ENCODE measurements at regions not wholly inside any gene's neighbourhood (a gene's known extent, or its start where the extent isn't known, plus 50 kb on each side); places are given as distances from the start of the nearest gene placed in this dataset.

DNA sequence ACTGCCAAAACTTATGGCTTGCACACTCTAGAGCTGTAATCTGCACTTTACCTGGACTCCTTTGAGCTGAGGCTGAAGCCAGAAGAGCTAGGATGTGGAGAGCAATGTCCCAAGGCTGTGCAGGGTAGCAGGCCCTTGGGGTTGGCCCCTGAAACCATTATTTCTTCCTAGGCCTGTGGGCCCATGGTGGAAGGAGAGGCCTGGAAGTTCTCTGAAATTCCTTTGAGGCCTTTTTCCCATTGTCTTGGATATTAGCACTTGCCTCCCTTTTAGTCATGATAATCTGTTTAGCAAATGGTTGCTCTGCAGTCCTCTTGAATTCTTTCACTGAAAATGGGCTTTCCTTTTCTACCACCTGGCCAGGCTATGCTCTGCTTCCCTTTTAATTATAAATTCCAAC is 102.0 kb upstream of the SGO1 start:
- TF ChIP-seq, protein P1, sequence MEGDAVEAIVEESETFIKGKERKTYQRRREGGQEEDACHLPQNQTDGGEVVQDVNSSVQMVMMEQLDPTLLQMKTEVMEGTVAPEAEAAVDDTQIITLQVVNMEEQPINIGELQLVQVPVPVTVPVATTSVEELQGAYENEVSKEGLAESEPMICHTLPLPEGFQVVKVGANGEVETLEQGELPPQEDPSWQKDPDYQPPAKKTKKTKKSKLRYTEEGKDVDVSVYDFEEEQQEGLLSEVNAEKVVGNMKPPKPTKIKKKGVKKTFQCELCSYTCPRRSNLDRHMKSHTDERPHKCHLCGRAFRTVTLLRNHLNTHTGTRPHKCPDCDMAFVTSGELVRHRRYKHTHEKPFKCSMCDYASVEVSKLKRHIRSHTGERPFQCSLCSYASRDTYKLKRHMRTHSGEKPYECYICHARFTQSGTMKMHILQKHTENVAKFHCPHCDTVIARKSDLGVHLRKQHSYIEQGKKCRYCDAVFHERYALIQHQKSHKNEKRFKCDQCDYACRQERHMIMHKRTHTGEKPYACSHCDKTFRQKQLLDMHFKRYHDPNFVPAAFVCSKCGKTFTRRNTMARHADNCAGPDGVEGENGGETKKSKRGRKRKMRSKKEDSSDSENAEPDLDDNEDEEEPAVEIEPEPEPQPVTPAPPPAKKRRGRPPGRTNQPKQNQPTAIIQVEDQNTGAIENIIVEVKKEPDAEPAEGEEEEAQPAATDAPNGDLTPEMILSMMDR (IDR thresholded peaks at IDR 0.05), result no peak
- TF ChIP-seq KAT7 (CRISPR knock-in tag; IDR thresholded peaks at IDR 0.05; ENCODE audit: borderline replicate concordance) (no peak), TCF7 (CRISPR knock-in tag; IDR thresholded peaks at IDR 0.05; ENCODE audit: low read depth) (no peak), CBFB (CRISPR knock-in tag; IDR thresholded peaks at IDR 0.05; ENCODE audit: low read depth) (no peak), NFYB (CRISPR knock-in tag; conservative IDR thresholded peaks at IDR 0.05; ENCODE audit: low read depth) (no peak), NR1H2 (CRISPR knock-in tag; IDR thresholded peaks at IDR 0.05) (no peak), ESRRA (CRISPR knock-in tag; IDR thresholded peaks at IDR 0.05; ENCODE audit: borderline replicate concordance) (no peak)
- TF ChIP-seq, protein P2, sequence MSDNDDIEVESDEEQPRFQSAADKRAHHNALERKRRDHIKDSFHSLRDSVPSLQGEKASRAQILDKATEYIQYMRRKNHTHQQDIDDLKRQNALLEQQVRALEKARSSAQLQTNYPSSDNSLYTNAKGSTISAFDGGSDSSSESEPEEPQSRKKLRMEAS (CRISPR knock-in tag; IDR thresholded peaks at IDR 0.05), result no peak
- TF ChIP-seq, protein P3, sequence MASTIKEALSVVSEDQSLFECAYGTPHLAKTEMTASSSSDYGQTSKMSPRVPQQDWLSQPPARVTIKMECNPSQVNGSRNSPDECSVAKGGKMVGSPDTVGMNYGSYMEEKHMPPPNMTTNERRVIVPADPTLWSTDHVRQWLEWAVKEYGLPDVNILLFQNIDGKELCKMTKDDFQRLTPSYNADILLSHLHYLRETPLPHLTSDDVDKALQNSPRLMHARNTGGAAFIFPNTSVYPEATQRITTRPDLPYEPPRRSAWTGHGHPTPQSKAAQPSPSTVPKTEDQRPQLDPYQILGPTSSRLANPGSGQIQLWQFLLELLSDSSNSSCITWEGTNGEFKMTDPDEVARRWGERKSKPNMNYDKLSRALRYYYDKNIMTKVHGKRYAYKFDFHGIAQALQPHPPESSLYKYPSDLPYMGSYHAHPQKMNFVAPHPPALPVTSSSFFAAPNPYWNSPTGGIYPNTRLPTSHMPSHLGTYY (CRISPR knock-in tag; IDR thresholded peaks at IDR 0.05), result no peak
